K562 (cell line): ENCODE measurements at regions not wholly inside any gene's neighbourhood (a gene's known extent, or its start where the extent isn't known, plus 50 kb on each side); places are given as distances from the start of the nearest gene placed in this dataset.

Experiments
- CEBPG ChIP-seq, 3 experiments: fragments of 200-800 bp in 1 of 3; sonication (Bioruptor generic) in 1 of 3; sonication (generic) in 1 of 3; formaldehyde crosslinking in 1 of 3; IDR thresholded peaks in 2 of 3; conservative IDR thresholded peaks in 1 of 3; 2 replicates each; pipeline versions ENCODE4 v1.6.1 to v1.8.0; 2016 to 2022; ENCODE audit warnings: missing compliant biosample characterization in 2 of 3, missing genetic modification characterization in 2 of 3, mild to moderate bottlenecking in 1 of 3, missing genetic modification reagents in 1 of 3
- DACH1 ChIP-seq: fragments of 450-650 bp; IDR thresholded peaks from 2 replicates; pipeline ENCODE4 v1.6.1; 2018; ENCODE audit not compliant: partially characterized antibody
- FOSL1 ChIP-seq: fragments of 200-800 bp; sonication (Bioruptor generic); conservative IDR thresholded peaks from 2 replicates; pipeline ENCODE4 v1.6.1; 2016; ENCODE audit warnings: missing genetic modification characterization, missing compliant biosample characterization
- GTF2E2 ChIP-seq: fragments of 200-800 bp; sonication (Bioruptor generic); IDR thresholded peaks from 2 replicates; pipeline ENCODE4 v1.6.1; 2016; ENCODE audit warnings: missing genetic modification characterization, missing compliant biosample characterization
- RAD21 ChIP-seq, 2 experiments: fragments of 250-450 bp in 1 of 2; fragments of 450-650 bp in 1 of 2; sonication (Bioruptor Pico) in 1 of 2; formaldehyde crosslinking in 1 of 2; IDR thresholded peaks in 1 of 2; conservative IDR thresholded peaks in 1 of 2; 2 replicates each; pipeline versions ENCODE4 v1.4.0 to v1.8.0; 2020 to 2022; ENCODE audit warnings: mild to moderate bottlenecking in 2 of 2, moderate library complexity in 1 of 2
- SMC3 ChIP-seq: conservative IDR thresholded peaks from 2 replicates; pipeline ENCODE4 v1.6.1; 2011; ENCODE audit warnings: low read depth, low read length, improper control_type of control experiment; ENCODE audit not compliant: insufficient read depth
- ZNF143 ChIP-seq: sonication (generic); formaldehyde crosslinking; IDR thresholded peaks from 2 replicates; pipeline ENCODE4 v1.9.0; 2022; ENCODE audit warnings: mild to moderate bottlenecking, missing genetic modification reagents
- TF ChIP-seq, protein P1 (sequence below): sonication (generic); formaldehyde crosslinking; IDR thresholded peaks from 2 replicates; pipeline ENCODE4 v1.9.0; 2022; ENCODE audit warnings: mild to moderate bottlenecking, missing genetic modification reagents

DNA sequence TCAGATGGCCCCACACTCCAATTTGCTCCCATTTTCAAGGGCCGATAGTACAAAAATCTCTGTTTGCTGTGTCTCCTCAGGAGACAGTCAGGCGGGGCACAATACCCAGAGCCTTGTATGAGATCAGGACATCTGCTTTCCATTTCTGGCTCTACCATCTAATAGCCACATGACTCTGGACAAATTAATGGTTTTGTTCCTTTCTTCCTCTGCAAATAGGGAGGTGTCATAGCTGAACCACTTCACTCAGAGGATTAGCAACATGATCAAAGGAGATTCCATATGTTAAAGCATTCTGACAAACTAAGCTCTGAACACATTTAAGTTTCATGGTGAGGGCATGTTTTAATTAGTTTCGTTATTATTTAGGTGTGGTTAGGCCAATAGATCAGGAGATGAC is 602.1 kb upstream of the SYT4 start:
- TF ChIP-seq ZNF143 (no peak), FOSL1 (tag) (no peak), CEBPG (CRISPR knock-in tag; IDR thresholded peaks at IDR 0.05) (no peak), CEBPG (tag; conservative IDR thresholded peaks at IDR 0.05 in 1 of 2, IDR thresholded peaks at IDR 0.05 in 1 of 2) (no peak), GTF2E2 (tag) (no peak), SMC3 (no peak), RAD21 (CRISPR knock-in tag; conservative IDR thresholded peaks at IDR 0.05 in 1 of 2, IDR thresholded peaks at IDR 0.05 in 1 of 2) (no peak), DACH1 (no peak)
- TF ChIP-seq, protein P1, sequence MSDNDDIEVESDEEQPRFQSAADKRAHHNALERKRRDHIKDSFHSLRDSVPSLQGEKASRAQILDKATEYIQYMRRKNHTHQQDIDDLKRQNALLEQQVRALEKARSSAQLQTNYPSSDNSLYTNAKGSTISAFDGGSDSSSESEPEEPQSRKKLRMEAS: no peak
